Psoas muscle (tissue), 7 donors: ENCODE measurements at regions not wholly inside any gene's neighbourhood (a gene's known extent, or its start where the extent isn't known, plus 50 kb on each side); places are given as distances from the start of the nearest gene placed in this dataset.
"Not testable (repeated sequence)": the region's sequence is repeated elsewhere in the genome, so short reads cannot be mapped to it uniquely, and the experiment has no call there.

Experiments used
- ATAC-seq, 4 donors: fragments of 200-7000 bp; cut with Tn5 transposase; one replicate each; pipeline ENCODE4 v1.9.1; 2020; ENCODE audit warnings: moderate library complexity in 3 of 4, mild to moderate bottlenecking in 2 of 4
- DNase-seq, 2 donors: peaks; one replicate each; pipeline ENCODE4 v3.0.0-alpha.2; 2020
- H3K27ac ChIP-seq: fragments of 200-600 bp; one replicate; pipeline ENCODE4 v1.8.0; 2022
- H3K27me3 ChIP-seq, 3 donors: fragments of 200-600 bp in 1 of 3; one replicate each; pipeline versions ENCODE4 v1.6.1 to v1.8.0; 2013 to 2022; ENCODE audit warnings: low read length in 2 of 3, mild to moderate bottlenecking in 2 of 3, moderate library complexity in 1 of 3; ENCODE audit not compliant: insufficient read depth in 3 of 3
- H3K36me3 ChIP-seq, 2 donors: fragments of 200-600 bp in 1 of 2; one replicate each; pipeline versions ENCODE4 v1.6.1 to v1.8.0; 2013 to 2022; ENCODE audit warnings: low read depth in 1 of 2, mild to moderate bottlenecking in 1 of 2, moderate library complexity in 1 of 2; ENCODE audit not compliant: insufficient read depth in 1 of 2
- H3K4me1 ChIP-seq: fragments of 200-600 bp; one replicate; pipeline ENCODE4 v1.8.0; 2022
- H3K4me3 ChIP-seq: fragments of 200-600 bp; one replicate; pipeline ENCODE4 v1.8.0; 2022; ENCODE audit warnings: mild to moderate bottlenecking
- H3K9me3 ChIP-seq: fragments of 200-600 bp; one replicate; pipeline ENCODE4 v1.8.0; 2022
- WGBS, 3 donors: extraction: QIAGEN DNeasy Blood & Tissue Kit; methylation state at CpG; one replicate each; pipeline versions ENCODE4 v1.1.6 to v1.1.7; 2013; 5-methylcytosine and 5-hydroxymethylcytosine counted together
- intact Hi-C, 2 donors: fragments of 100-400 bp; cut with DNase I; formaldehyde crosslinking; loops; one replicate each; pipeline versions ENCODE4 v1.11.0 to v1.14.2; 2022
- TF ChIP-seq, protein P1 (sequence below): fragments of 200-600 bp; IDR thresholded peaks from one replicate; pipeline ENCODE4 v1.8.0; 2022; ENCODE audit warnings: antibody characterized with exemption
- donor health status: healthy with polysubstance abuse.
- donor health status: DM: no; HTN: no; CAD: no; lungs with moderate emphysema.
- donor health status: Bipolar disorder and iron deficiency.
- donor health status: healthy.
- donor health status: DM: yes; HTN: yes; CAD: no.
- donor health status: DM: no; HTN: no; CAD: no.
- donor health status: DM: yes; HTN: yes; CAD: no.

- H3K36me3 ChIP-seq: no peaks in the 10 kb centered on the region
- WGBS, 3 donors: 55 to 65% (median 62%) methylated on average over 3 of the region's 3 CpGs
Observed at GRCh38 chr1:157306896-157307295, 168.7 kb upstream of the ETV3 start.

GRCh38 chr1:157304271-157304670 lies 166.1 kb upstream of the ETV3 start:
- no peak for DNase-seq
- 0 to 50% (median 12%) methylated on average over 1 of the region's 1 CpG for WGBS, 3 donors

More at GRCh38 chr1:157306896-157307295, 168.7 kb upstream of the ETV3 start:
- H3K27me3 ChIP-seq: peaks cover 0 to 5% (median 0%) of the 10 kb centered on the region in 3 donors
- no peak overlapping the region for H3K4me3 ChIP-seq
- H3K4me1 ChIP-seq: no peaks in the 10 kb centered on the region
- TF ChIP-seq, protein P1, sequence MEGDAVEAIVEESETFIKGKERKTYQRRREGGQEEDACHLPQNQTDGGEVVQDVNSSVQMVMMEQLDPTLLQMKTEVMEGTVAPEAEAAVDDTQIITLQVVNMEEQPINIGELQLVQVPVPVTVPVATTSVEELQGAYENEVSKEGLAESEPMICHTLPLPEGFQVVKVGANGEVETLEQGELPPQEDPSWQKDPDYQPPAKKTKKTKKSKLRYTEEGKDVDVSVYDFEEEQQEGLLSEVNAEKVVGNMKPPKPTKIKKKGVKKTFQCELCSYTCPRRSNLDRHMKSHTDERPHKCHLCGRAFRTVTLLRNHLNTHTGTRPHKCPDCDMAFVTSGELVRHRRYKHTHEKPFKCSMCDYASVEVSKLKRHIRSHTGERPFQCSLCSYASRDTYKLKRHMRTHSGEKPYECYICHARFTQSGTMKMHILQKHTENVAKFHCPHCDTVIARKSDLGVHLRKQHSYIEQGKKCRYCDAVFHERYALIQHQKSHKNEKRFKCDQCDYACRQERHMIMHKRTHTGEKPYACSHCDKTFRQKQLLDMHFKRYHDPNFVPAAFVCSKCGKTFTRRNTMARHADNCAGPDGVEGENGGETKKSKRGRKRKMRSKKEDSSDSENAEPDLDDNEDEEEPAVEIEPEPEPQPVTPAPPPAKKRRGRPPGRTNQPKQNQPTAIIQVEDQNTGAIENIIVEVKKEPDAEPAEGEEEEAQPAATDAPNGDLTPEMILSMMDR: no peak
- H3K27ac ChIP-seq: no peak overlapping the region
- DNase-seq (no peak), ATAC-seq (no peak)
- H3K9me3 ChIP-seq: no peaks in the 10 kb centered on the region
- intact Hi-C loops: no loop called here

GRCh38 chr1:157302724-157303123 lies 164.5 kb upstream of the ETV3 start:
- H3K36me3 ChIP-seq: no peaks in the 10 kb centered on the region
- no peak for DNase-seq
- no peaks in the 10 kb centered on the region for H3K9me3 ChIP-seq

More at GRCh38 chr1:157304271-157304670, 166.1 kb upstream of the ETV3 start:
- TF ChIP-seq, protein P1: no peak
- Histone ChIP-seq H3K36me3 (no peaks in the 10 kb centered on the region), H3K9me3 (no peaks in the 10 kb centered on the region), H3K27me3 (no peaks in the 10 kb centered on the region), H3K27ac (no peak overlapping the region), H3K4me1 (no peaks in the 10 kb centered on the region), H3K4me3 (no peak overlapping the region)
- intact Hi-C loops: no loop called here
- ATAC-seq: no peak

GRCh38 chr1:157302199-157302497 lies 164.0 kb upstream of the ETV3 start:
- intact Hi-C loops: no loop called here
- Histone ChIP-seq H3K4me3 (no peak overlapping the region), H3K4me1 (no peaks in the 10 kb centered on the region), H3K9me3 (no peaks in the 10 kb centered on the region), H3K27me3 (no peaks in the 10 kb centered on the region), H3K36me3 (no peaks in the 10 kb centered on the region), H3K27ac (no peak overlapping the region)
- 89 to 94% (median 93%) methylated on average over 3 of the region's 3 CpGs for WGBS, 3 donors
- TF ChIP-seq, protein P1: no peak
- DNase-seq: no peak
- ATAC-seq: no peak

More at GRCh38 chr1:157302724-157303123, 164.5 kb upstream of the ETV3 start:
- TF ChIP-seq, protein P1: no peak
- H3K4me3 ChIP-seq: no peak overlapping the region
- no peaks in the 10 kb centered on the region for H3K27me3 ChIP-seq
- WGBS, 3 donors: 67 to 73% (median 71%) methylated on average over 4 of the region's 4 CpGs
- no peaks in the 10 kb centered on the region for H3K4me1 ChIP-seq
- ATAC-seq: no peak
- intact Hi-C loops: no loop called here
- no peak overlapping the region for H3K27ac ChIP-seq

DNA sequence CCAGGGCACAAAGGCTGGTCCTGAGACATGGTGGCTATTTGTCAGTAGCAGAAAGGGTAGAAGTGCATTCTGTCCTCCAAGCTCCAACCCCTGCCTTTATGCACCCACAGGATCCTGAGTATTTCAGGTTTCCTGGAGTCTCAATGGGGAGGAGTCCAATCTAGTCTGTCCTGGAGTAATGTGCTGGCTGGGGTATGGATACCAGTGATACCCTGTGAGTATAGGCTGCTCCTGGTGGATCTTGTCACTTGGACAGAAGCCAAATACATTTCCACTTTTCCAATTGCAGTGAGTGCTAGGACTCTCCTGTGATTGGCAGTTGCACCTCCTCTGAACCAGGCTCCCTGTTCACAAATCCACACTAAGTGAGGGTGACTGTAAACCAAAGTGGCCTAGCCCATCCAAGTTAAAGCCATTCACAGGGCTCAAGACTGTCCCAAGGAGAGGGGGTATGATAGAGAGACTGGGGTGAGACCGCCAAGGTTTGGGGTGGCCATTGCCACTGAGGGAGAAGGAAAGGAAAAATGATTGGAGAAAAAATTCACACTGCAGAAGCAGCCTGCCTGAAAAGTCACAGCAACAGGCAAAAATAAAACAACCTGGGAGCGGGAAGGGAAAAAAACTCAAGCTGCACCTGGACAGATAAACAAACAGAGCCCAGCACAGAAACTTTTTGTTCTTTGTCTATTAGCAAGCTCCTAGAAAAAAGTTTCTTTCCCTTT lies 163.4 kb upstream of the ETV3 start:
- Histone ChIP-seq H3K27me3 (no peaks in the 10 kb centered on the region), H3K4me3 (no peak overlapping the region), H3K9me3 (no peaks in the 10 kb centered on the region), H3K27ac (no peak overlapping the region), H3K36me3 (no peaks in the 10 kb centered on the region), H3K4me1 (no peaks in the 10 kb centered on the region)
- TF ChIP-seq, protein P1: no peak
- intact Hi-C loops: no loop called here
- no peak for DNase-seq
- no peak for ATAC-seq
- 66 to 88% (median 73%) methylated on average over 2 of the region's 2 CpGs for WGBS, 3 donors

DNA sequence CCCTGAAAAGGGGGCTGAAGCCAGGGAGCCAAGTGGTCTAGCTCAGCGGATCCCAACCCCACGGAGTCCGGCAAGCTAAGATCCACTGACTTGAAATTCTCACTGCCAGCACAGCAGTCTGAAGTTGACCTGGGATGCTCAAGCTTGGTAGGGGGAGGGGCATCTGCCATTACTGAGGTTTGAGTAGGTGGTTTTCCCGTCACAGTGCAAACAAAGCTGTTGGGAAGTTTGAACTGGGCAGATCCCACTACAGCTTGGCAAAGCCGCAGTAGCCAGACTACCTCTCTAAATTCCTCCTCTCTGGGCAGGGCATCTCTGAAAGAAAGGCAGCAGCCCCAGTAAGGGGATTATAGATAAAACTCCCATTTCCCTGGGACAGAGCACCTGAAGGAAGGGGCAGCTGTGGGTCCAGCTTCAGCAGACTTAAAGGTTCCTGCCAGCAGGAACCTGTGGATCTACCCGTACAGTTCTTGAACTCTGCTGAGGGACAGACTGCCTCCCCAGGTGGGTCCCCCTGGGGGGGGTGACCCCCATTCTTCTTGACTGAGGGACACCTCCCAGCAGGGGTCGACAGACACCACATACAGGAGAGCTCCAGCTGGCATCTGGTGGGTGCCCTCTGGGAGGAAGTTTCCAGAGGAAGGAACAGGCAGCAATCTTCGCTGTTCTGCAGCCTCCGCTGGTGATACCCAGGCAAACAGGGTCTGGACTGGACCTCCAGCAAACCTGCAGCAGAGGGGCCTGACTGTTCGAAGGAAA lies 156.4 kb upstream of the ETV3 start:
- ATAC-seq, H3K27me3 ChIP-seq, H3K4me3 ChIP-seq, H3K9me3 ChIP-seq, H3K27ac ChIP-seq, H3K4me1 ChIP-seq, DNase-seq, H3K36me3 ChIP-seq, intact Hi-C loops: not testable (repeated sequence)
- 81 to 86% (median 85%) methylated on average over 10 of the region's 10 CpGs for WGBS, 3 donors
